Stomach (tissue), 8 donors: ENCODE measurements at regions not wholly inside any gene's neighbourhood (a gene's known extent, or its start where the extent isn't known, plus 50 kb on each side); places are given as distances from the start of the nearest gene placed in this dataset.
"Not testable (repeated sequence)": the region's sequence is repeated elsewhere in the genome, so short reads cannot be mapped to it uniquely, and the experiment has no call there.

Experiments used
- DNase-seq, 2 donors: peaks; one replicate each; pipeline versions ENCODE4 v3.0.0 to v3.0.0-alpha.2; 2013 to 2019
- H3K27ac ChIP-seq, 5 donors: fragments of 200-600 bp in 4 of 5; sonication (generic) in 4 of 5; one replicate each; pipeline ENCODE4 v1.5.1; 2013 to 2019; ENCODE audit warnings: mild to moderate bottlenecking in 1 of 5, moderate library complexity in 1 of 5
- H3K27me3 ChIP-seq, 3 donors: fragments of 200-600 bp; sonication (generic); one replicate each; pipeline ENCODE4 v1.5.1; 2017 to 2019; ENCODE audit warnings: mixed run types in 1 of 3
- H3K36me3 ChIP-seq, 4 donors: fragments of 200-600 bp; sonication (generic); 1 replicate in 3 of 4; 2 replicates in 1 of 4; pipeline ENCODE4 v1.5.1; 2016 to 2019
- H3K4me1 ChIP-seq, 4 donors: fragments of 200-600 bp; sonication (generic); one replicate each; pipeline ENCODE4 v1.5.1; 2016 to 2019
- H3K4me3 ChIP-seq, 4 donors: fragments of 200-600 bp; sonication (generic) in 3 of 4; one replicate each; pipeline ENCODE4 v1.5.1; 2016 to 2019; ENCODE audit warnings: mild to moderate bottlenecking in 1 of 4
- H3K9me3 ChIP-seq, 4 donors: fragments of 200-600 bp; sonication (generic); one replicate each; pipeline ENCODE4 v1.5.1; 2016 to 2019
- CTCF ChIP-seq, 7 experiments: fragments of 450-650 bp in 4 of 7; fragments of 200-600 bp in 3 of 7; sonication (generic) in 3 of 7; IDR thresholded peaks; one replicate each; pipeline ENCODE4 v1.5.1; 2016 to 2019; ENCODE audit warnings: antibody characterized with exemption in 7 of 7, control low read depth in 2 of 7, mild to moderate bottlenecking in 1 of 7
- EP300 ChIP-seq: sonication (generic); formaldehyde crosslinking; IDR thresholded peaks from one replicate; pipeline ENCODE4 v1.6.1; 2017; ENCODE audit warnings: antibody characterized with exemption
- POLR2A ChIP-seq, 4 donors: fragments of 450-650 bp; IDR thresholded peaks; one replicate each; pipeline ENCODE4 v1.6.1; 2016; ENCODE audit warnings: antibody characterized with exemption in 4 of 4, control low read depth in 2 of 4, mild to moderate bottlenecking in 1 of 4, moderate library complexity in 1 of 4
- POLR2AphosphoS5 ChIP-seq, 3 donors: sonication (generic); formaldehyde crosslinking; IDR thresholded peaks; one replicate each; pipeline ENCODE4 v1.6.1; 2016; ENCODE audit warnings: antibody characterized with exemption in 3 of 3
- WGBS, 5 donors: extraction: QIAGEN DNeasy Blood & Tissue Kit in 3 of 5; methylation state at CpG; one replicate each; pipeline versions ENCODE4 v1.1.5 to v1.1.7; 2013 to 2018; 5-methylcytosine and 5-hydroxymethylcytosine counted together
- intact Hi-C: fragments of 100-400 bp; cut with DNase I; formaldehyde crosslinking; loops from one replicate; pipeline ENCODE4 v1.15.1; 2023; ENCODE audit warnings: low total_unique reads
- donor health status: healthy with polysubstance abuse.
- donor health status: Bipolar disorder and iron deficiency.
- donor health status: healthy.

- intact Hi-C loops: no loop called here
- WGBS, 5 donors: 86 to 96% (median 91%) methylated on average over 5 of the region's 5 CpGs
Measured at GRCh38 chr1:201729973-201730608, 98.9 kb upstream of the IPO9 start.

GRCh38 chr1:201730611-201731010, 98.3 kb upstream of the IPO9 start:
- Histone ChIP-seq H3K4me3 (no peak overlapping the region), H3K27me3 (no peaks in the 10 kb centered on the region), H3K9me3 (no peaks in the 10 kb centered on the region), H3K36me3 (no peaks in the 10 kb centered on the region), H3K27ac (no peak overlapping the region), H3K4me1 (peaks cover 3 to 19% (median 12%) of the 10 kb centered on the region in 4 donors)
- intact Hi-C loops: no loop called here
- TF ChIP-seq EP300: no peak
- DNase-seq: no peak
- WGBS, 5 donors: 46 to 90% (median 67%) methylated on average over 2 of the region's 2 CpGs

More at GRCh38 chr1:201729973-201730608, 98.9 kb upstream of the IPO9 start:
- Histone ChIP-seq H3K27me3 (no peaks in the 10 kb centered on the region), H3K4me3 (no peak overlapping the region), H3K27ac (no peak overlapping the region), H3K4me1 (peaks cover 3 to 24% (median 11%) of the 10 kb centered on the region in 4 donors), H3K36me3 (no peaks in the 10 kb centered on the region), H3K9me3 (no peaks in the 10 kb centered on the region)
- TF ChIP-seq POLR2AphosphoS5 (IDR thresholded peaks at IDR 0.05): no peak
- no peak for TF ChIP-seq EP300
- TF ChIP-seq POLR2A (IDR thresholded peaks at IDR 0.05): no peak
- no peak for TF ChIP-seq CTCF (IDR thresholded peaks at IDR 0.05)
- no peak for DNase-seq

GRCh38 chr1:201731142-201731541, 97.8 kb upstream of the IPO9 start:
- DNase-seq: no peak
- Histone ChIP-seq H3K4me3 (no peak overlapping the region), H3K27me3 (no peaks in the 10 kb centered on the region), H3K36me3 (no peaks in the 10 kb centered on the region), H3K4me1 (peaks cover 3 to 19% (median 12%) of the 10 kb centered on the region in 4 donors), H3K9me3 (no peaks in the 10 kb centered on the region), H3K27ac (no peak overlapping the region)
- intact Hi-C loops: no loop called here
- TF ChIP-seq EP300 (no peak), CTCF (IDR thresholded peaks at IDR 0.05) (no peak), POLR2A (IDR thresholded peaks at IDR 0.05) (no peak), POLR2AphosphoS5 (IDR thresholded peaks at IDR 0.05) (no peak)
- WGBS, 5 donors: 70 to 82% (median 79%) methylated on average over 11 of the region's 11 CpGs

GRCh38 chr1:201731592-201731991, 97.4 kb upstream of the IPO9 start:
- Histone ChIP-seq H3K4me1 (peaks cover 3 to 22% (median 12%) of the 10 kb centered on the region in 4 donors), H3K27ac (no peak overlapping the region), H3K27me3 (no peaks in the 10 kb centered on the region), H3K36me3 (no peaks in the 10 kb centered on the region), H3K9me3 (no peaks in the 10 kb centered on the region), H3K4me3 (no peak overlapping the region)
- TF ChIP-seq EP300: no peak
- TF ChIP-seq POLR2AphosphoS5 (IDR thresholded peaks at IDR 0.05): no peak
- no peak for TF ChIP-seq CTCF (IDR thresholded peaks at IDR 0.05)
- no peak for TF ChIP-seq POLR2A (IDR thresholded peaks at IDR 0.05)
- DNase-seq: no peak
- intact Hi-C loops: no loop called here
- WGBS, 5 donors: 62 to 82% (median 68%) methylated on average over 1 of the region's 1 CpG

GRCh38 chr1:201732351-201732750, 96.6 kb upstream of the IPO9 start:
- DNase-seq: no peak
- Histone ChIP-seq H3K27ac (no peak overlapping the region), H3K9me3 (no peaks in the 10 kb centered on the region), H3K36me3 (no peaks in the 10 kb centered on the region), H3K27me3 (no peaks in the 10 kb centered on the region), H3K4me1 (peaks cover 3 to 18% (median 15%) of the 10 kb centered on the region in 4 donors), H3K4me3 (no peak overlapping the region)
- WGBS, 5 donors: 87 to 92% (median 89%) methylated on average over 2 of the region's 2 CpGs
- intact Hi-C loops: no loop called here
- no peak for TF ChIP-seq CTCF (IDR thresholded peaks at IDR 0.05)

GRCh38 chr1:201734221-201734620, 94.7 kb upstream of the IPO9 start:
- intact Hi-C loops, H3K9me3 ChIP-seq, H3K27me3 ChIP-seq, H3K27ac ChIP-seq, H3K36me3 ChIP-seq, H3K4me3 ChIP-seq, DNase-seq: not testable (repeated sequence)
- H3K4me1 ChIP-seq: peaks cover 6 to 32% (median 28%) of the 10 kb centered on the region in 4 donors
- WGBS, 5 donors: 73 to 81% (median 79%) methylated on average over 4 of the region's 4 CpGs
